ENCODE measurements at regions not wholly inside any gene's neighbourhood (a gene's known extent, or its start where the extent isn't known, plus 50 kb on each side); places are given as distances from the start of the nearest gene placed in this dataset.

DNA sequence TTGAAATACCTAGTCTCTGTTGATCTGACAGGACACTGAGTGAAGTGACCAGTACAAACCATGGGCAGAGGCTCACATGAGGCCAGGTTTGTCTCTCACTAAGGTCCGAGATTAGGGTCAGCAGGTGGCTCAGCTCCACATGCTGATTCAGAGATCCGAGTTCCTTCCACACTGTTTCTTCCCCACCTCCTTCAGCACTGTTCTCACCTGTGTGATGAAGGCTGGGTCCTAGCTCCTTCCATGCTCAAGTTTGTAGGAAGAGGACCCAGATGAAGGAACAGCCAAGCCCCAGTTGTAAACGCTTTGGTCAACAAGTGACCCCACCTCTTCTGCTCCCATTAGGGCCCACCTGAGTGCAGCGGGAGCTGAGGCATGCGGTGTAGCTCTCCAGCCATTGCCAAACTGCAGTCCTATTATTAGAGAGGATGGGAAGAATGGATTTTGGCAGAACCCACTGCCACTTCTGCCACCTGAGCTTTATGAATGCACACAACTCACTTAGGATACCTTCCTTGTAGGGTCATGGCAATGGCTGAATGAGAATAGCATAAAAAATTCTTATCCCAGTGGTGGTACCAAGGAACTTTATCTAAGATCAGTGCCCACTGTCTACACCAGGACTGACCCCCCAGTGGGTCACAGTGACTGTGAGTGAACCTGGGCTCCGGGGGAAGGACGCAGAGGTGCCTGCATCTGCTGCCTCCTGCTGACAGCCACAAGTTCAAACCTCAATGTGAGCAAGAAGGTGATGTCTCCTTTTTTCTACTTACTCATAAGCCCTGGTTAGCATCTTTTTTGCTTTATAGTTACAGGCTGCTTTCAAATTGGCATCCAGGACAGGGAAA lies 324.8 kb upstream of the HS6ST1 start:
- H3K36me3 ChIP-seq (ENCODE audit: low read depth): no peaks in the 10 kb centered on the region
- ATAC-seq (ENCODE audit: low read depth) (no peak), DNase-seq (ENCODE audit: low spot score) (no peak)
- no peaks in the 10 kb centered on the region for H3K4me1 ChIP-seq (ENCODE audit: insufficient read depth, poor library complexity, severe bottlenecking)
- H3K4me3 ChIP-seq (ENCODE audit: severe bottlenecking): no peak overlapping the region
- H3K9me3 ChIP-seq (ENCODE audit: severe bottlenecking): no peaks in the 10 kb centered on the region
- no peaks in the 10 kb centered on the region for H3K27me3 ChIP-seq (ENCODE audit: insufficient read depth, poor library complexity, severe bottlenecking)
- TF ChIP-seq, protein P1, sequence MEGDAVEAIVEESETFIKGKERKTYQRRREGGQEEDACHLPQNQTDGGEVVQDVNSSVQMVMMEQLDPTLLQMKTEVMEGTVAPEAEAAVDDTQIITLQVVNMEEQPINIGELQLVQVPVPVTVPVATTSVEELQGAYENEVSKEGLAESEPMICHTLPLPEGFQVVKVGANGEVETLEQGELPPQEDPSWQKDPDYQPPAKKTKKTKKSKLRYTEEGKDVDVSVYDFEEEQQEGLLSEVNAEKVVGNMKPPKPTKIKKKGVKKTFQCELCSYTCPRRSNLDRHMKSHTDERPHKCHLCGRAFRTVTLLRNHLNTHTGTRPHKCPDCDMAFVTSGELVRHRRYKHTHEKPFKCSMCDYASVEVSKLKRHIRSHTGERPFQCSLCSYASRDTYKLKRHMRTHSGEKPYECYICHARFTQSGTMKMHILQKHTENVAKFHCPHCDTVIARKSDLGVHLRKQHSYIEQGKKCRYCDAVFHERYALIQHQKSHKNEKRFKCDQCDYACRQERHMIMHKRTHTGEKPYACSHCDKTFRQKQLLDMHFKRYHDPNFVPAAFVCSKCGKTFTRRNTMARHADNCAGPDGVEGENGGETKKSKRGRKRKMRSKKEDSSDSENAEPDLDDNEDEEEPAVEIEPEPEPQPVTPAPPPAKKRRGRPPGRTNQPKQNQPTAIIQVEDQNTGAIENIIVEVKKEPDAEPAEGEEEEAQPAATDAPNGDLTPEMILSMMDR (IDR thresholded peaks at IDR 0.05; ENCODE audit: poor library complexity, severe bottlenecking): no peak
- H3K27ac ChIP-seq (ENCODE audit: poor library complexity, severe bottlenecking): no peak overlapping the region

DNA sequence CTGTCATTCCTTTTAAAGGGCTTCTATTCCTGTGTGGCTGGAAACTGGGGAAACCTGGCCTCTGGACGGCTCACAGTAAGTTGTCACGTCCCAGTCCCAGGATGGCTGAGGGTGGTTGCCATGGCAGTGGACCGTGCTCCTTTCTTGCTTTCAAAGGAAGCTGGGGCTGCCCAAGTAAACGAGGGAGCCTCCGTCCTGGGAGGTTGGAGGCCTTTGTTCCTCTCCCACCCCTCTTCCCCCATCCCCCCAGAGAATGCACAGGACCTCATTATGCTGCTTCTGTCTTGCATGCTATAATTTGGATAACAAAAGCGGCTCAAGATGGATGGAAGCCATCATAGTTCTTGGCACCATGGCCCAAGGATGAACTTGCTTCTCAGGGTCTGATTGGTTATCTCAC lies 325.5 kb upstream of the HS6ST1 start:
- DNase-seq (ENCODE audit: low spot score): no peak
- no peak overlapping the region for H3K4me3 ChIP-seq (ENCODE audit: severe bottlenecking)
- H3K4me1 ChIP-seq (ENCODE audit: insufficient read depth, poor library complexity, severe bottlenecking): no peaks in the 10 kb centered on the region
- H3K27me3 ChIP-seq (ENCODE audit: insufficient read depth, poor library complexity, severe bottlenecking): no peaks in the 10 kb centered on the region
- ATAC-seq (ENCODE audit: low read depth): no peak
- H3K36me3 ChIP-seq (ENCODE audit: low read depth): no peaks in the 10 kb centered on the region
- H3K9me3 ChIP-seq (ENCODE audit: severe bottlenecking): no peaks in the 10 kb centered on the region
- H3K27ac ChIP-seq (ENCODE audit: poor library complexity, severe bottlenecking): no peak overlapping the region
- TF ChIP-seq, protein P1 (IDR thresholded peaks at IDR 0.05; ENCODE audit: poor library complexity, severe bottlenecking): no peak

DNA sequence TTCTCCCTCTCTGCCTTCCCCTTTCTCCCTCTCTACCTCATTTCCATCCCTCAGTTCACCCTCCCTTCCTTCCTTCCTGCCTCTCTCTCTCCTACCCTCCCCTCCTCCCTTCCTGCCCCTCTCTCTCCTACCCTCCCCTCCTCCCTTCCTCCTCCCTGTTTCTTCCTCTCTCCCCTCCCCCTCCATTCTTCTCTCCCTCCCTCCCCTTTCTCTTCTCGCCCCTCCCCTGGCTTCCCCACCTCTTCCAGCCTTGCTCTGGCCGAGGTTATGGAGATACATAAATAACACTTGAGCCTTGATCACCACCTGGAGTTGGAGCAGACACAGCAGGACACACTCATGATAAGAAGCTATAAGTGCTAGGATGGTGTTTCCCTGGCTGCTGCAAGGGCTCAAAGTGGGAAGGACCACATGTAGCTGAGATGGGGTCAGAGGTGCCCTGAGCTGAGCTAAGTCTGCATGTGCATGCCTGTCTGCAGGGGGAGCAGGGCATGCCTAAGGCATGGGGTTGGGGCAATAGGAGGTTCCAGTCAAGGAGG lies 326.1 kb upstream of the HS6ST1 start:
- Histone ChIP-seq H3K9me3 (ENCODE audit: severe bottlenecking) (no peaks in the 10 kb centered on the region), H3K27ac (ENCODE audit: poor library complexity, severe bottlenecking) (no peak overlapping the region), H3K36me3 (ENCODE audit: low read depth) (no peaks in the 10 kb centered on the region), H3K4me3 (ENCODE audit: severe bottlenecking) (no peak overlapping the region), H3K4me1 (ENCODE audit: insufficient read depth, poor library complexity, severe bottlenecking) (no peaks in the 10 kb centered on the region), H3K27me3 (ENCODE audit: insufficient read depth, poor library complexity, severe bottlenecking) (no peaks in the 10 kb centered on the region)
- ATAC-seq (ENCODE audit: low read depth): no peak
- TF ChIP-seq, protein P1 (IDR thresholded peaks at IDR 0.05; ENCODE audit: poor library complexity, severe bottlenecking): no peak
- DNase-seq (ENCODE audit: low spot score): no peak

DNA sequence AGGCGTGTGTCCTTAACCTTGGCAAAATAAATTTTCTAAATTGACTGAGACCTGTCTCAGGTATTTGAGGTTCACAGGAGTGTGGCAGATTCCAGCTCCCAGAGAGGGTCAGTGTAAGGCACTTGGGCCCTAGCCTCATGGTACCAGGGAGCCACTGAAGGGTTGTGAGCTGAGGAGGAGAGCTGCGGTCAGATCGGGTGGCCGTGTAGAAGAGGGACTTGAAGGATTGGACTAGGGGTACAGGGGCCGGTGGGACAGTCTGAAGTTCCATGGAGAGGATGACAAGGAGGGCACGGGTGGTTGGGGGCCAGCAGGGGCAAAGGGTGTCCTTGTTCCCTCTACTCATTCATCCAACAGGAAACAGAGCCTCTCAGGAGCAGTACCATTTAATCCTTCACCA lies 327.0 kb upstream of the HS6ST1 start:
- Histone ChIP-seq H3K4me3 (ENCODE audit: severe bottlenecking) (no peak overlapping the region), H3K4me1 (ENCODE audit: insufficient read depth, poor library complexity, severe bottlenecking) (no peaks in the 10 kb centered on the region), H3K36me3 (ENCODE audit: low read depth) (no peaks in the 10 kb centered on the region), H3K27me3 (ENCODE audit: insufficient read depth, poor library complexity, severe bottlenecking) (no peaks in the 10 kb centered on the region), H3K9me3 (ENCODE audit: severe bottlenecking) (no peaks in the 10 kb centered on the region), H3K27ac (ENCODE audit: poor library complexity, severe bottlenecking) (no peak overlapping the region)
- DNase-seq (ENCODE audit: low spot score): no peak
- ATAC-seq (ENCODE audit: low read depth): no peak
- TF ChIP-seq, protein P1 (IDR thresholded peaks at IDR 0.05; ENCODE audit: poor library complexity, severe bottlenecking): no peak

DNA sequence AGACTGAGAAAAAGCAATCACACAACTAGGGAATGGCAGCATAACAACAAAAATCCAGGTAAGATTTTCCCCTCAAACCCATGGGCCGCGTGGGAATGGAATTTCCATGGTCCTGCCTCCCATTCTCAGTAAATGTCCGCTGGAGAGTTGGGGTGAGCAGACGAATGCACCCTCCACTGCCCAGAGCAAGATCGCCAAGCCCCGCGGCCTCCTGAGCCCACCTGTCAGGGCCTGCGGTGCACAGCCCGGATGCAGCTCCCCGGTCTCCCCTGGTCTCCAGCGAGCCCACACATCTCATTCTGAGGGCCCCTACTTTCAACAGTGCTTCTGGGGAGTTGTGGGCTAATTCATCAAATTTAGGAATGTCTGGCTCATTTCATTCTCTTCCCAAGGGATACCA lies 327.4 kb upstream of the HS6ST1 start:
- TF ChIP-seq, protein P1 (IDR thresholded peaks at IDR 0.05; ENCODE audit: poor library complexity, severe bottlenecking): no peak
- DNase-seq (ENCODE audit: low spot score) (no peak), ATAC-seq (ENCODE audit: low read depth) (no peak)
- no peak overlapping the region for H3K27ac ChIP-seq (ENCODE audit: poor library complexity, severe bottlenecking)
- H3K36me3 ChIP-seq (ENCODE audit: low read depth): no peaks in the 10 kb centered on the region
- no peaks in the 10 kb centered on the region for H3K27me3 ChIP-seq (ENCODE audit: insufficient read depth, poor library complexity, severe bottlenecking)
- no peaks in the 10 kb centered on the region for H3K4me1 ChIP-seq (ENCODE audit: insufficient read depth, poor library complexity, severe bottlenecking)
- H3K4me3 ChIP-seq (ENCODE audit: severe bottlenecking): no peak overlapping the region
- H3K9me3 ChIP-seq (ENCODE audit: severe bottlenecking): no peaks in the 10 kb centered on the region
